22Rv1 (cell line): ENCODE measurements at regions not wholly inside any gene's neighbourhood (a gene's known extent, or its start where the extent isn't known, plus 50 kb on each side); places are given as distances from the start of the nearest gene placed in this dataset.

Experiments used
- ZFX ChIP-seq: fragments of 450-650 bp; IDR thresholded peaks from 2 replicates; pipeline ENCODE4 v1.6.1; 2017; ENCODE audit warnings: antibody characterized with exemption, borderline replicate concordance
- TF ChIP-seq, protein P1 (sequence below): fragments of 450-650 bp; IDR thresholded peaks from 2 replicates; pipeline ENCODE4 v1.5.1; 2017; ENCODE audit warnings: mild to moderate bottlenecking

DNA sequence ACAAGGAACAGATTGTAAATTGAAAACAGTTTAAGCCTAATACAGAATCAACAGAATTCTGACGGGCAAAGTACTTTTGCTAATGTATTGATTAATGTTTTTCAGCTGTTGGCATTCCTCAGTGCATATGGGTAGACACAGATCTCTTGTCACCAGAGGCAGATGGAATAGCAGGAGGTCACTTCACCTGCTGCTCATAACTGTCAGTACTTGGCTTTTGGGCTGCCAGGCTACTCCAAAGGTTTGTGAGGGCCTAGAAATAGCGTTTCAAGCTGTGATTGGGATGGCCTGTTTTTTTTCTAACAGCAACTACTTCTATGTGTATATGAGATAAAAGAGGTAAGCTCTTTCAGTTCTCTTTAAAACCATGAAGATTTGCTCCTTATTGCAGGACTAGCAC lies 307.5 kb upstream of the ANXA10 start:
- TF ChIP-seq, protein P1, sequence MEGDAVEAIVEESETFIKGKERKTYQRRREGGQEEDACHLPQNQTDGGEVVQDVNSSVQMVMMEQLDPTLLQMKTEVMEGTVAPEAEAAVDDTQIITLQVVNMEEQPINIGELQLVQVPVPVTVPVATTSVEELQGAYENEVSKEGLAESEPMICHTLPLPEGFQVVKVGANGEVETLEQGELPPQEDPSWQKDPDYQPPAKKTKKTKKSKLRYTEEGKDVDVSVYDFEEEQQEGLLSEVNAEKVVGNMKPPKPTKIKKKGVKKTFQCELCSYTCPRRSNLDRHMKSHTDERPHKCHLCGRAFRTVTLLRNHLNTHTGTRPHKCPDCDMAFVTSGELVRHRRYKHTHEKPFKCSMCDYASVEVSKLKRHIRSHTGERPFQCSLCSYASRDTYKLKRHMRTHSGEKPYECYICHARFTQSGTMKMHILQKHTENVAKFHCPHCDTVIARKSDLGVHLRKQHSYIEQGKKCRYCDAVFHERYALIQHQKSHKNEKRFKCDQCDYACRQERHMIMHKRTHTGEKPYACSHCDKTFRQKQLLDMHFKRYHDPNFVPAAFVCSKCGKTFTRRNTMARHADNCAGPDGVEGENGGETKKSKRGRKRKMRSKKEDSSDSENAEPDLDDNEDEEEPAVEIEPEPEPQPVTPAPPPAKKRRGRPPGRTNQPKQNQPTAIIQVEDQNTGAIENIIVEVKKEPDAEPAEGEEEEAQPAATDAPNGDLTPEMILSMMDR: no peak
- no peak for TF ChIP-seq ZFX
